Neural progenitor cell (in vitro differentiated cells): ENCODE measurements at regions not wholly inside any gene's neighbourhood (a gene's known extent, or its start where the extent isn't known, plus 50 kb on each side); places are given as distances from the start of the nearest gene placed in this dataset.

Experiments
- DNase-seq: peaks from one replicate; pipeline ENCODE4 v3.0.0-alpha.2; 2016; ENCODE audit warnings: low spot score
- H2AFZ ChIP-seq: fragments of 200-600 bp; sonication (generic); replicated peaks from 2 replicates; pipeline ENCODE4 v1.6.1; 2016; ENCODE audit warnings: antibody characterized with exemption
- H3F3A ChIP-seq: fragments of 200-600 bp; sonication (generic); 2 replicates; pipeline ENCODE4 v1.6.1; 2016; ENCODE audit warnings: antibody characterized with exemption, low read depth
- H3K27ac ChIP-seq: fragments of 200-600 bp; sonication (generic); 2 replicates; pipeline ENCODE4 v1.5.1; 2016; ENCODE audit warnings: mild to moderate bottlenecking
- H3K27me3 ChIP-seq: fragments of 200-600 bp; sonication (generic); 2 replicates; pipeline ENCODE4 v1.6.1; 2016; ENCODE audit warnings: mild to moderate bottlenecking, moderate library complexity
- H3K36me3 ChIP-seq: fragments of 200-600 bp; sonication (generic); 2 replicates; pipeline ENCODE4 v1.5.1; 2016
- H3K4me1 ChIP-seq: fragments of 200-600 bp; sonication (generic); 2 replicates; pipeline ENCODE4 v1.6.1; 2016; ENCODE audit warnings: mixed run types
- H3K4me2 ChIP-seq: fragments of 200-600 bp; sonication (generic); 2 replicates; pipeline ENCODE4 v1.6.1; 2016
- H3K4me3 ChIP-seq: fragments of 200-600 bp; sonication (generic); 2 replicates; pipeline ENCODE4 v1.5.1; 2016
- H3K79me2 ChIP-seq: fragments of 200-600 bp; sonication (generic); 2 replicates; pipeline ENCODE4 v1.6.1; 2016; ENCODE audit warnings: low read depth
- H3K9ac ChIP-seq: fragments of 200-600 bp; sonication (generic); 2 replicates; pipeline ENCODE4 v1.6.1; 2016
- H3K9me3 ChIP-seq: fragments of 200-600 bp; sonication (generic); 2 replicates; pipeline ENCODE4 v1.5.1; 2016; ENCODE audit warnings: low read depth
- H4K20me1 ChIP-seq: fragments of 200-600 bp; sonication (generic); 2 replicates; pipeline ENCODE4 v1.6.1; 2016; ENCODE audit warnings: low read depth
- H3K27ac Mint-ChIP-seq: 3 replicates; pipeline ENCODE4 v1.8.0; 2021; ENCODE audit warnings: mixed read lengths
- H3K27me3 Mint-ChIP-seq: 2 replicates; pipeline ENCODE4 v1.8.0; 2022; ENCODE audit warnings: low read depth, mild to moderate bottlenecking, inconsistent platforms, moderate library complexity, mixed read lengths; ENCODE audit not compliant: insufficient read depth
- H3K36me3 Mint-ChIP-seq: 3 replicates; pipeline ENCODE4 v1.8.0; 2021; ENCODE audit warnings: mixed read lengths
- H3K4me1 Mint-ChIP-seq: 3 replicates; pipeline ENCODE4 v1.8.0; 2021; ENCODE audit warnings: mixed read lengths
- H3K4me3 Mint-ChIP-seq: 3 replicates; pipeline ENCODE4 v1.8.0; 2021; ENCODE audit warnings: mild to moderate bottlenecking, moderate library complexity, mixed read lengths
- H3K9me3 Mint-ChIP-seq: 3 replicates; pipeline ENCODE4 v1.8.0; 2020; ENCODE audit warnings: mixed read lengths
- EZH2 ChIP-seq: fragments of 200-600 bp; sonication (generic); IDR thresholded peaks from 2 replicates; pipeline ENCODE4 v1.6.1; 2017; ENCODE audit warnings: antibody characterized with exemption, mild to moderate bottlenecking, moderate library complexity
- EZH2phosphoT487 ChIP-seq: fragments of 200-600 bp; sonication (generic); IDR thresholded peaks from 2 replicates; pipeline ENCODE4 v1.6.1; 2017; ENCODE audit warnings: antibody characterized with exemption
- TF ChIP-seq, protein P1 (sequence below): fragments of 200-600 bp; sonication (generic); IDR thresholded peaks from 2 replicates; pipeline ENCODE4 v1.5.1; 2017; ENCODE audit warnings: antibody characterized with exemption, mild to moderate bottlenecking

DNA sequence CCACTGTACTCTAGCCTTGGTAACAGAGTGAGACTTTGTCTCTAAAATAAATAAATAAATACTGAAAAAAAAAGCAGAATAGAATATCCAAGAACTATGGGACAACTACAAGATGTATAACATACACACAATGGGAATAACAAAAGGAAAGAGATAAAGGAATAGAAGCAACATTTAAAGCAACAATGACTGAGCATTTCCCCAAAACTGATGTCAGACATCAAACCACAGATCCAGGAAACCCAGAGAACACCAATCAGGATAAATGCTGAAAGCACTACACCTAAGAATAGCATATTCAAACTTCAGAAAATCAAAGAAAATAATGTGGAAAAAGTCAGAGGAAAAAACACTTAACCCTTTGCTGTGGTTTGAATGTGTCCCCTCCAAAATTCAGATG is 436.4 kb downstream of the ACTL7B start:
- Histone ChIP-seq H3F3A (no peaks in the 10 kb centered on the region), H4K20me1 (no peaks in the 10 kb centered on the region), H3K27me3 (no peaks in the 10 kb centered on the region), H3K9me3 (no peaks in the 10 kb centered on the region), H3K36me3 (no peaks in the 10 kb centered on the region), H3K27ac (no peak overlapping the region), H3K4me3 (no peak overlapping the region), H3K79me2 (no peaks in the 10 kb centered on the region), H2AFZ (no peak overlapping the region), H3K9ac (no peak overlapping the region), H3K4me1 (no peaks in the 10 kb centered on the region), H3K4me2 (no peak overlapping the region)
- DNase-seq: no peak
- no peaks in the 10 kb centered on the region for H3K4me1 Mint-ChIP-seq
- H3K27ac Mint-ChIP-seq: no peak overlapping the region
- H3K36me3 Mint-ChIP-seq: no peaks in the 10 kb centered on the region
- no peak overlapping the region for H3K4me3 Mint-ChIP-seq
- TF ChIP-seq EZH2: no peak
- TF ChIP-seq, protein P1, sequence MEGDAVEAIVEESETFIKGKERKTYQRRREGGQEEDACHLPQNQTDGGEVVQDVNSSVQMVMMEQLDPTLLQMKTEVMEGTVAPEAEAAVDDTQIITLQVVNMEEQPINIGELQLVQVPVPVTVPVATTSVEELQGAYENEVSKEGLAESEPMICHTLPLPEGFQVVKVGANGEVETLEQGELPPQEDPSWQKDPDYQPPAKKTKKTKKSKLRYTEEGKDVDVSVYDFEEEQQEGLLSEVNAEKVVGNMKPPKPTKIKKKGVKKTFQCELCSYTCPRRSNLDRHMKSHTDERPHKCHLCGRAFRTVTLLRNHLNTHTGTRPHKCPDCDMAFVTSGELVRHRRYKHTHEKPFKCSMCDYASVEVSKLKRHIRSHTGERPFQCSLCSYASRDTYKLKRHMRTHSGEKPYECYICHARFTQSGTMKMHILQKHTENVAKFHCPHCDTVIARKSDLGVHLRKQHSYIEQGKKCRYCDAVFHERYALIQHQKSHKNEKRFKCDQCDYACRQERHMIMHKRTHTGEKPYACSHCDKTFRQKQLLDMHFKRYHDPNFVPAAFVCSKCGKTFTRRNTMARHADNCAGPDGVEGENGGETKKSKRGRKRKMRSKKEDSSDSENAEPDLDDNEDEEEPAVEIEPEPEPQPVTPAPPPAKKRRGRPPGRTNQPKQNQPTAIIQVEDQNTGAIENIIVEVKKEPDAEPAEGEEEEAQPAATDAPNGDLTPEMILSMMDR: no peak
- no peak for TF ChIP-seq EZH2phosphoT487
- peaks cover 5% of the 10 kb centered on the region for H3K9me3 Mint-ChIP-seq
- H3K27me3 Mint-ChIP-seq: peaks cover 2% of the 10 kb centered on the region

DNA sequence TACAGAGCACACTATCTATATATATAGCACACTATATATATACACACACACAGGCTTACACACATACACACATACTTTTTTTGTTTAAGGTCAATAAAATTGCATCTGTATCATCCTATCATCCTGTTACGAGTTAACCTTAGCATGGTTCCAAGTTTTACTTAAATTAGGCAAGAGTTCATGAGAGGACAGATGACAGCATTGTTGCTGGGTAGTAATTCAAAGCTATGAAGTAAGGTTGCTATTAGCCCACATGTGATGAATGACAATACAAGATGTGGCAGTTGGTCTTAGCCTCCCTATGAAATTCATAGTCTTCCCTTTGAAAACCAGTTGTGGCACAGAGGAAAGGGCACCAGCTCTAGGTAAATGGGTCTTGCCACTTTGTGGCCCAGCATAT is 438.1 kb downstream of the ACTL7B start:
- H3K9me3 ChIP-seq: no peaks in the 10 kb centered on the region
- H3K4me1 Mint-ChIP-seq: no peaks in the 10 kb centered on the region
- H3K27me3 ChIP-seq: no peaks in the 10 kb centered on the region
- DNase-seq: no peak
- H3K9ac ChIP-seq: no peak overlapping the region
- no peaks in the 10 kb centered on the region for H4K20me1 ChIP-seq
- H3K4me3 Mint-ChIP-seq: no peak overlapping the region
- H3K27ac Mint-ChIP-seq: no peak overlapping the region
- H3K27ac ChIP-seq: no peak overlapping the region
- TF ChIP-seq, protein P1: no peak
- no peak for TF ChIP-seq EZH2
- TF ChIP-seq EZH2phosphoT487: no peak
- H3K36me3 ChIP-seq: no peaks in the 10 kb centered on the region
- H3K36me3 Mint-ChIP-seq: no peaks in the 10 kb centered on the region
- H3F3A ChIP-seq: no peaks in the 10 kb centered on the region
- H3K4me2 ChIP-seq: no peak overlapping the region
- no peaks in the 10 kb centered on the region for H3K4me1 ChIP-seq
- H3K4me3 ChIP-seq: no peak overlapping the region
- H2AFZ ChIP-seq: no peak overlapping the region
- peaks cover 5% of the 10 kb centered on the region for H3K9me3 Mint-ChIP-seq
- H3K79me2 ChIP-seq: no peaks in the 10 kb centered on the region
- no peaks in the 10 kb centered on the region for H3K27me3 Mint-ChIP-seq

DNA sequence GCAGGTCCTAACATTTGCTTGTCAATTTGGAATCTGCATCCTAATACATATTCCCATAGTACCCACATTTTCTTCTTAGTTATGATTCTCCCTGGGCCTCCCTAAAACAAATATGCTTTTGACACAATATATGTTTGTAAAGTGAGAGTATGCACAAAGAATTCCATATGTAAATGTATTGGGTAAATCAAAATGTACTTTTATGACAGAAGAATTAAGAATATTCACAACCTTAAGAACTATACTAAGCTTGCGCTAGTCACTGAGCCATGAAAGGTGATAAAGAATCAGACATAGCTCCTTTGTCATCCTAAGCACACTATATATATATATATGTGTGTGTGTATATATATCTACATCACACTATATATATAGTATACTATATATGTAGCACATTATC is 438.5 kb downstream of the ACTL7B start:
- no peaks in the 10 kb centered on the region for H4K20me1 ChIP-seq
- H3K27me3 ChIP-seq: no peaks in the 10 kb centered on the region
- no peaks in the 10 kb centered on the region for H3K79me2 ChIP-seq
- DNase-seq: no peak
- H2AFZ ChIP-seq: no peak overlapping the region
- Mint-ChIP-seq H3K27me3 (no peaks in the 10 kb centered on the region), H3K4me1 (no peaks in the 10 kb centered on the region), H3K36me3 (no peaks in the 10 kb centered on the region), H3K27ac (no peak overlapping the region), H3K4me3 (no peak overlapping the region), H3K9me3 (peaks cover 5% of the 10 kb centered on the region)
- H3K27ac ChIP-seq: no peak overlapping the region
- no peaks in the 10 kb centered on the region for H3F3A ChIP-seq
- no peak overlapping the region for H3K4me3 ChIP-seq
- no peaks in the 10 kb centered on the region for H3K4me1 ChIP-seq
- no peaks in the 10 kb centered on the region for H3K36me3 ChIP-seq
- H3K9me3 ChIP-seq: no peaks in the 10 kb centered on the region
- H3K4me2 ChIP-seq: no peak overlapping the region
- TF ChIP-seq EZH2phosphoT487 (no peak), EZH2 (no peak)
- TF ChIP-seq, protein P1: no peak
- no peak overlapping the region for H3K9ac ChIP-seq

DNA sequence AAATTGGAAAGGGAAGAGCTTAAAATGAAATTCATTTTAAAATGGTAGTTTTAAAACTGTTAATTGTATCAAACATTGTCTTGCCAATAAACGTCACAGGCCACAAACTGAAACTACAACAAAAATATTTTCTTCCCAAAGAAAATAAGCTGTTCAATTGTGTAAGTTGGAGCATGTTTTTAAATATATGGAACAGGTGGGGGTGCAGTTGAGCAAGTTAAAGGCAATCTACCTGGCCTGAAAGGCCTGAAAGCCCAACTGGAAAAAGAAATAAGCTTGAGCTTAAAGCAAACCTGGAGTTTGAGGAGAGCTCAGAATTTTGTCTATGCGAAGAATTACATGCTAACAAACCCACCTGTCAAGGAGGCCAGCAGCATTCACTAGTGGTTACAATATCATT is 439.5 kb downstream of the ACTL7B start:
- no peaks in the 10 kb centered on the region for H3K27me3 ChIP-seq
- peaks cover 5% of the 10 kb centered on the region for H3K9me3 Mint-ChIP-seq

More for the DNA sequence above, 439.5 kb downstream of the ACTL7B start:
- no peaks in the 10 kb centered on the region for H3K36me3 Mint-ChIP-seq
- Histone ChIP-seq H3K9me3 (no peaks in the 10 kb centered on the region), H3F3A (no peaks in the 10 kb centered on the region), H3K4me3 (no peak overlapping the region), H3K27ac (no peak overlapping the region), H3K79me2 (no peaks in the 10 kb centered on the region), H3K36me3 (no peaks in the 10 kb centered on the region), H3K4me1 (no peaks in the 10 kb centered on the region), H3K4me2 (no peak overlapping the region), H2AFZ (no peak overlapping the region), H4K20me1 (no peaks in the 10 kb centered on the region), H3K9ac (no peak overlapping the region)
- TF ChIP-seq EZH2 (no peak), EZH2phosphoT487 (no peak)
- TF ChIP-seq, protein P1: peak; percentile 11
- H3K27ac Mint-ChIP-seq: no peak overlapping the region
- no peak overlapping the region for H3K4me3 Mint-ChIP-seq
- DNase-seq: no peak
- H3K27me3 Mint-ChIP-seq: no peaks in the 10 kb centered on the region
- no peaks in the 10 kb centered on the region for H3K4me1 Mint-ChIP-seq
